IMR-90 (cell line): ENCODE measurements at regions not wholly inside any gene's neighbourhood (a gene's known extent, or its start where the extent isn't known, plus 50 kb on each side); places are given as distances from the start of the nearest gene placed in this dataset.
A peak's percentile ranks its signal among the peaks of the same experiment; 100 is the strongest.

Experiments used
- ATAC-seq: fragments of 200-7000 bp; cut with Tn5 transposase; 2 replicates; pipeline ENCODE4 v1.9.1; 2020; ENCODE audit warnings: low read depth, mild to moderate bottlenecking, moderate library complexity
- BruUV-seq: library from RNA; stranded (reverse); fragments of 400-500 nt; replicated peaks from 2 replicates; lab custom pipeline; 2021; lab: Mats Ljungman, UMichigan
- CTCF ChIA-PET: fragments of 300-600 bp; formaldehyde crosslinking; extraction: SDS; loops from one replicate; lab custom pipeline; 2021; ENCODE audit warnings: antibody characterized with exemption; lab: Yijun Ruan, JAX
- POLR2A ChIA-PET: fragments of 300-600 bp; sonication (Branson Sonifier 250); formaldehyde crosslinking; loops from one replicate; lab custom pipeline; 2022; ENCODE audit warnings: antibody characterized with exemption; ENCODE audit not compliant: unreplicated experiment; lab: Charles Lee
- DNase-seq: peaks from one replicate; pipeline ENCODE4 v3.0.0; 2013
- H2AFZ ChIP-seq: replicated peaks from 2 replicates; pipeline ENCODE3; 2013; ENCODE audit warnings: low read length, mild to moderate bottlenecking; ENCODE audit not compliant: poor library complexity
- H2AK5ac ChIP-seq: 2 replicates; pipeline ENCODE4 v1.6.1; 2013; ENCODE audit warnings: low read depth, low read length, inconsistent platforms
- H2AK9ac ChIP-seq: replicated peaks from 2 replicates; pipeline ENCODE3; 2013; ENCODE audit warnings: mild to moderate bottlenecking, low read depth, low read length, moderate library complexity; ENCODE audit not compliant: poor library complexity
- H2BK120ac ChIP-seq: 2 replicates; pipeline ENCODE4 v1.6.1; 2013; ENCODE audit warnings: low read depth, low read length, inconsistent platforms
- H2BK15ac ChIP-seq: 3 replicates; pipeline ENCODE4 v1.6.1; 2013; ENCODE audit warnings: low read depth, low read length, inconsistent platforms
- H2BK20ac ChIP-seq: 2 replicates; pipeline ENCODE4 v1.6.1; 2013; ENCODE audit warnings: low read depth, mild to moderate bottlenecking, inconsistent platforms, low read length, moderate library complexity
- H2BK5ac ChIP-seq: 2 replicates; pipeline ENCODE4 v1.6.1; 2013; ENCODE audit warnings: mild to moderate bottlenecking, low read depth, low read length, inconsistent platforms; ENCODE audit not compliant: poor library complexity, severe bottlenecking
- H3K14ac ChIP-seq: replicated peaks from 2 replicates; pipeline ENCODE4 v1.6.1; 2013; ENCODE audit warnings: low read depth, low read length, inconsistent platforms
- H3K18ac ChIP-seq: 2 replicates; pipeline ENCODE4 v1.6.1; 2013; ENCODE audit warnings: low read depth, low read length, control low read depth
- H3K23ac ChIP-seq: 2 replicates; pipeline ENCODE4 v1.6.1; 2013; ENCODE audit warnings: low read depth, low read length, inconsistent platforms
- H3K27ac ChIP-seq: 2 replicates; pipeline ENCODE4 v1.5.1; 2013; ENCODE audit warnings: mild to moderate bottlenecking, control low read depth, low read length; ENCODE audit not compliant: insufficient read depth
- H3K27me3 ChIP-seq: 2 replicates; pipeline ENCODE4 v1.6.1; 2013; ENCODE audit warnings: low read length; ENCODE audit not compliant: control insufficient read depth, insufficient read depth
- H3K36me3 ChIP-seq: 2 replicates; pipeline ENCODE4 v1.6.1; 2013; ENCODE audit warnings: low read length, mixed read lengths; ENCODE audit not compliant: control insufficient read depth, insufficient read depth
- H3K4ac ChIP-seq: 2 replicates; pipeline ENCODE4 v1.6.1; 2013; ENCODE audit warnings: low read depth, low read length, inconsistent platforms
- H3K4me1 ChIP-seq: 2 replicates; pipeline ENCODE4 v1.6.1; 2013; ENCODE audit warnings: low read length, mixed read lengths; ENCODE audit not compliant: control insufficient read depth, insufficient read depth
- H3K4me2 ChIP-seq: 2 replicates; pipeline ENCODE4 v1.6.1; 2013; ENCODE audit warnings: low read depth, mild to moderate bottlenecking, control low read depth, low read length, moderate library complexity
- H3K4me3 ChIP-seq: 2 replicates; pipeline ENCODE4 v1.5.1; 2013; ENCODE audit warnings: low read depth, mild to moderate bottlenecking, control low read depth, low read length, moderate library complexity; ENCODE audit not compliant: insufficient read depth
- H3K56ac ChIP-seq: 2 replicates; pipeline ENCODE4 v1.6.1; 2013; ENCODE audit warnings: low read length, inconsistent platforms; ENCODE audit not compliant: insufficient read depth; ENCODE audit errors: extremely low read depth
- H3K79me1 ChIP-seq, 2 experiments: 2 replicates each; pipeline ENCODE4 v1.6.1; 2013; ENCODE audit warnings: low read length in 2 of 2, inconsistent platforms in 1 of 2, low read depth in 1 of 2
- H3K9ac ChIP-seq: 2 replicates; pipeline ENCODE4 v1.6.1; 2013; ENCODE audit warnings: low read depth, low read length, control low read depth
- H3K9me1 ChIP-seq: 2 replicates; pipeline ENCODE4 v1.6.1; 2013; ENCODE audit warnings: low read length, inconsistent platforms; ENCODE audit not compliant: insufficient read depth
- H3K9me3 ChIP-seq: 2 replicates; pipeline ENCODE4 v1.6.1; 2013; ENCODE audit warnings: low read length; ENCODE audit not compliant: control insufficient read depth, insufficient read depth
- H4K20me1 ChIP-seq: 2 replicates; pipeline ENCODE4 v1.6.1; 2013; ENCODE audit warnings: low read length, inconsistent platforms; ENCODE audit not compliant: insufficient read depth
- H4K5ac ChIP-seq: 2 replicates; pipeline ENCODE4 v1.6.1; 2013; ENCODE audit warnings: mild to moderate bottlenecking, low read depth, low read length, control low read depth
- H4K8ac ChIP-seq, 2 experiments: 2 replicates each; pipeline ENCODE4 v1.6.1; 2013; ENCODE audit warnings: low read depth in 2 of 2, low read length in 2 of 2, control low read depth in 1 of 2, inconsistent platforms in 1 of 2
- H4K91ac ChIP-seq: 2 replicates; pipeline ENCODE4 v1.6.1; 2013; ENCODE audit warnings: low read depth, low read length, inconsistent platforms; ENCODE audit not compliant: insufficient read depth
- BHLHE40 ChIP-seq: fragments of 150-350 bp; IDR thresholded peaks from 2 replicates; pipeline ENCODE4 v1.6.1; 2016; ENCODE audit warnings: mild to moderate bottlenecking, low read depth, low read length
- CEBPB ChIP-seq: IDR thresholded peaks from 2 replicates; pipeline ENCODE4 v1.6.1; 2012; ENCODE audit warnings: low read depth, low read length, improper control_type of control experiment
- CHD1 ChIP-seq: IDR thresholded peaks from 2 replicates; pipeline ENCODE4 v1.6.1; 2012; ENCODE audit warnings: low read depth, low read length, improper control_type of control experiment
- ELK1 ChIP-seq: fragments of 150-350 bp; IDR thresholded peaks from 2 replicates; pipeline ENCODE4 v1.6.1; 2016; ENCODE audit warnings: low read depth, mild to moderate bottlenecking, low read length, moderate library complexity, borderline replicate concordance
- FOS ChIP-seq: fragments of 150-350 bp; IDR thresholded peaks from 2 replicates; pipeline ENCODE4 v1.6.1; 2016; ENCODE audit warnings: low read depth, low read length
- MAFK ChIP-seq: IDR thresholded peaks from 2 replicates; pipeline ENCODE4 v1.6.1; 2012; ENCODE audit warnings: low read depth, low read length, improper control_type of control experiment
- MAZ ChIP-seq: IDR thresholded peaks from 2 replicates; pipeline ENCODE4 v1.6.1; 2012; ENCODE audit warnings: low read depth, mild to moderate bottlenecking, low read length, improper control_type of control experiment, moderate library complexity, borderline replicate concordance
- MXI1 ChIP-seq: IDR thresholded peaks from 2 replicates; pipeline ENCODE4 v1.6.1; 2012; ENCODE audit warnings: low read depth, mild to moderate bottlenecking, low read length, moderate library complexity, borderline replicate concordance
- NFE2L2 ChIP-seq: fragments of 150-350 bp; IDR thresholded peaks from 2 replicates; pipeline ENCODE4 v1.6.1; 2016; ENCODE audit warnings: low read depth, mild to moderate bottlenecking, low read length
- POLR2A ChIP-seq: IDR thresholded peaks from 2 replicates; pipeline ENCODE4 v1.6.1; 2012; ENCODE audit warnings: mild to moderate bottlenecking, low read depth, low read length
- RFX5 ChIP-seq: IDR thresholded peaks from 2 replicates; pipeline ENCODE4 v1.8.0; 2012; ENCODE audit warnings: low read depth, mild to moderate bottlenecking, low read length, moderate library complexity
- WGBS, 2 experiments: methylation state at CpG; one replicate each; pipeline versions ENCODE4 v1.1.5 to v1.1.7; 2013; ENCODE audit warnings: missing lambda C conversion rate in 2 of 2; ENCODE audit not compliant: insufficient read length in 1 of 2; ENCODE audit errors: extremely low coverage in 2 of 2; 5-methylcytosine and 5-hydroxymethylcytosine counted together
- dilution Hi-C: fragments of 300-500 bp; cut with HindIII; formaldehyde crosslinking; loops from one replicate; pipeline ENCODE4 v1.14.3; 2018; ENCODE audit warnings: low sequenced_read_pairs; ENCODE audit not compliant: unreplicated experiment
- in situ Hi-C: fragments of 300-500 bp; cut with MboI; formaldehyde crosslinking; loops from 3 replicates; pipeline ENCODE4 v1.14.3; 2019; ENCODE audit warnings: low sequenced_read_pairs, inconsistent platforms, mixed read lengths
- intact Hi-C: fragments of 100-400 bp; cut with micrococcal nuclease; formaldehyde crosslinking; loops from 2 replicates; pipeline ENCODE4 v1.10.0; 2022
- TF ChIP-seq, protein P1 (sequence below): fragments of 150-350 bp; IDR thresholded peaks from 2 replicates; pipeline ENCODE4 v1.6.1; 2017; ENCODE audit warnings: mild to moderate bottlenecking, antibody characterized with exemption, low read length, low read depth

DNA sequence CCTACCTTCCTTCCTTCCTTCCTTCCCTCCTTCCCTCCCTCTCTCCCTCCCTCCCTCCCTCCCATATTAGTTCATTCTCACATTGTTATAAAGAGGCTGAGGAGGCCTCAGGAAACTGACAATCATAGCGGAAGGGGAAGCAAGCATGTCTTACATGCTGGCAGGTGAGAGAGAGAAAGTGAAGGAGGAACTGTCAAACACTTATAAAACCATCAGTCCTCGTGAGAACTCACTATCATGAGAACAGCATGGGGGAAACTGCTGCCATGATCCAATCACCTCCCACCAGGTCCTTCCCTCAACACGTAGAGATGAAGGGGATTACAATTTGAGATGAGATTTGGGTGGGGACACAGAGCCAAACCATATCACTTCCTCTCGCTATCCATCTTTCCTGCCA is 281.6 kb upstream of the FOXF1 start:
- DNase-seq: no peak
- Histone ChIP-seq H3K4me2 (no peak overlapping the region), H2BK5ac (no peak overlapping the region), H3K27me3 (no peaks in the 10 kb centered on the region), H3K4me1 (peaks cover 15% of the 10 kb centered on the region), H3K36me3 (no peaks in the 10 kb centered on the region), H4K5ac (no peak overlapping the region), H3K27ac (no peak overlapping the region), H3K23ac (no peak overlapping the region), H3K4ac (peak overlapping the region; percentile 69), H3K4me3 (no peak overlapping the region), H3K9me1 (peaks cover 39% of the 10 kb centered on the region), H3K18ac (no peak overlapping the region; the same call in 1 of the 2 replicates), H2BK120ac (peak overlapping the region; percentile 82), H2AK9ac (no peak overlapping the region), H4K91ac (peak overlapping the region; percentile 54; the same call in 1 of the 2 replicates), H4K8ac (no peak overlapping the region), H4K20me1 (no peaks in the 10 kb centered on the region), H2BK15ac (peak overlapping the region; percentile 38; the same call in 1 of the 3 replicates), H2BK20ac (peak overlapping the region; percentile 54; the same call in 1 of the 2 replicates), H3K9ac (no peak overlapping the region), H2AK5ac (peak overlapping the region; percentile 79), H3K14ac (peak overlapping the region; percentile 50; the same call in 1 of the 2 replicates), H3K56ac (no peak overlapping the region), H3K79me1 (peaks cover 0 to 32% of the 10 kb centered on the region in 2 experiments; a peak in 3 of 4 replicates), H2AFZ (no peak overlapping the region), H3K9me3 (no peaks in the 10 kb centered on the region)
- BruUV-seq: no TSS peak
- intact Hi-C loops: no loop called here
- POLR2A ChIA-PET: no interaction called here
- ATAC-seq: no peak
- TF ChIP-seq CEBPB (no peak), MAFK (no peak), BHLHE40 (no peak), RFX5 (no peak), POLR2A (no peak), NFE2L2 (no peak), MAZ (no peak), MXI1 (no peak), CHD1 (no peak), ELK1 (no peak), FOS (no peak)
- TF ChIP-seq, protein P1, sequence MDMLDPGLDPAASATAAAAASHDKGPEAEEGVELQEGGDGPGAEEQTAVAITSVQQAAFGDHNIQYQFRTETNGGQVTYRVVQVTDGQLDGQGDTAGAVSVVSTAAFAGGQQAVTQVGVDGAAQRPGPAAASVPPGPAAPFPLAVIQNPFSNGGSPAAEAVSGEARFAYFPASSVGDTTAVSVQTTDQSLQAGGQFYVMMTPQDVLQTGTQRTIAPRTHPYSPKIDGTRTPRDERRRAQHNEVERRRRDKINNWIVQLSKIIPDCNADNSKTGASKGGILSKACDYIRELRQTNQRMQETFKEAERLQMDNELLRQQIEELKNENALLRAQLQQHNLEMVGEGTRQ: no peak
- WGBS, 2 experiments: no CpG with 5 or more reads among the region's 4 CpGs
- dilution Hi-C loops: no loop called here
- in situ Hi-C loops: loop anchor here (10.0 kb wide), 3 partner anchors 66 to 166 kb away; no protein-coding TSS in a partner anchor
- CTCF ChIA-PET: interaction anchor here (0.8 kb wide), 1 partner anchor 12 kb away, joined by 3 read pairs; no protein-coding TSS in a partner anchor
